Lung microvascular endothelial cell (primary cell): ENCODE measurements at regions not wholly inside any gene's neighbourhood (a gene's known extent, or its start where the extent isn't known, plus 50 kb on each side); places are given as distances from the start of the nearest gene placed in this dataset.
A peak's percentile ranks its signal among the peaks of the same experiment; 100 is the strongest.

Experiments
- DNase-seq, 2 donors: peaks; one replicate each; pipeline versions ENCODE4 v3.0.0 to v3.0.0-alpha.2; 2010; ENCODE audit warnings: low read depth in 2 of 2

- peak; percentile 50 to 68 for DNase-seq
Measured at GRCh38 chr1:93815366-93816110, 63.5 kb downstream of the DNTTIP2 start.

- DNase-seq: no peak
Measured at GRCh38 chr1:93814795-93815340, 64.1 kb downstream of the DNTTIP2 start.

GRCh38 chr1:93814059-93814794 lies 64.8 kb downstream of the DNTTIP2 start:
- peak; percentile 87 to 93 for DNase-seq

GRCh38 chr1:93813076-93813475 lies 65.9 kb downstream of the DNTTIP2 start:
- DNase-seq: no peak

- DNase-seq: peak in 1 of 2 donors; percentile 49
Measured at GRCh38 chr1:93811326-93812065, 67.5 kb downstream of the DNTTIP2 start.

- DNase-seq: no peak
Measured at GRCh38 chr1:93810316-93810715, 68.7 kb downstream of the DNTTIP2 start.

- no peak for DNase-seq
Measured at GRCh38 chr1:93808871-93809270, 70.1 kb downstream of the DNTTIP2 start.

- DNase-seq: no peak
Measured at GRCh38 chr1:93807311-93807930, 71.6 kb downstream of the DNTTIP2 start.

GRCh38 chr1:93805027-93805610 lies 73.9 kb downstream of the DNTTIP2 start:
- DNase-seq: no peak

- DNase-seq: peak; percentile 93 to 97
Measured at GRCh38 chr1:93804412-93804811, 74.6 kb downstream of the DNTTIP2 start.

GRCh38 chr1:93801471-93801870 lies 77.5 kb downstream of the DNTTIP2 start:
- no peak for DNase-seq

GRCh38 chr1:93800856-93801255 lies 78.2 kb downstream of the DNTTIP2 start:
- DNase-seq: no peak

GRCh38 chr1:93798291-93798690 lies 80.7 kb downstream of the DNTTIP2 start:
- peak in 1 of 2 donors; percentile 88 for DNase-seq

- DNase-seq: no peak
Measured at GRCh38 chr1:93784538-93784937, 94.5 kb downstream of the DNTTIP2 start.

GRCh38 chr1:93783876-93784275 lies 95.1 kb downstream of the DNTTIP2 start:
- DNase-seq: no peak

- DNase-seq: peak in 1 of 2 donors; percentile 91
Measured at GRCh38 chr1:93779540-93780165, 98.0 kb upstream of the BCAR3 start.

- no peak for DNase-seq
Measured at GRCh38 chr1:93778457-93778856, 96.8 kb upstream of the BCAR3 start.

- DNase-seq: no peak
Measured at GRCh38 chr1:93777255-93777654, 95.6 kb upstream of the BCAR3 start.

GRCh38 chr1:93776728-93777127 lies 95.1 kb upstream of the BCAR3 start:
- DNase-seq: no peak

GRCh38 chr1:93775224-93775623 lies 93.6 kb upstream of the BCAR3 start:
- DNase-seq: peak in 1 of 2 donors; percentile 8

GRCh38 chr1:93774707-93775106 lies 93.1 kb upstream of the BCAR3 start:
- no peak for DNase-seq
